Keratinocyte (primary cell): ENCODE measurements at regions not wholly inside any gene's neighbourhood (a gene's known extent, or its start where the extent isn't known, plus 50 kb on each side); places are given as distances from the start of the nearest gene placed in this dataset.

ENCODE experiments used
- EZH2 ChIP-seq: IDR thresholded peaks from one replicate; pipeline ENCODE4 v1.6.1; 2012; ENCODE audit warnings: inconsistent platforms, mild to moderate bottlenecking, low read length, moderate library complexity
- TF ChIP-seq, protein P1 (sequence below), 3 experiments: IDR thresholded peaks in 1 of 3; conservative IDR thresholded peaks in 1 of 3; optimal IDR thresholded peaks in 1 of 3; 2 replicates in 2 of 3; 3 replicates in 1 of 3; pipeline versions ENCODE3 to v1.5.1; 2011; ENCODE audit warnings: low read length in 3 of 3, mild to moderate bottlenecking in 3 of 3, moderate library complexity in 2 of 3, control low read depth in 1 of 3, inconsistent platforms in 1 of 3; ENCODE audit not compliant: insufficient read depth in 2 of 3; ENCODE audit errors: extremely low read depth in 1 of 3

DNA sequence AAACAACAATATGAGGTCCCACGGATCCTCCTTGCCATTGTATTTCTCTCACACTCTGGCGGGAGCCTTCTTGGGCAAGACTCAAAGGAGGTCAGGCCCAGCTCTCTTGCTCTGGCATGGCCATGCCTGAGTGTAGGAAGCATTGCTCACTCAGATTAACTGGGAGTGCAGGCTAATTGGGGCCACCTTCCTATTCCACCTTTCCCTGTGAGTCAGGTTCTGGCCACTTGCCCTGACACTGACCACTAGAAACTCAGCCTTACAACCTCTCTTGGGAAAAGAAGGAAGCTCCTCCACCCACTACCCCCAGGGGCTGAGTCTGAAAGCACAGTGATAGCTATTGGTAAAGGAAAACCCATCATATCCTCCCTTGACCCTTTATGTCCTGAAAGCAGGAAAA, 121.8 kb upstream of the NTM start:
- TF ChIP-seq EZH2: no peak
- TF ChIP-seq, protein P1, sequence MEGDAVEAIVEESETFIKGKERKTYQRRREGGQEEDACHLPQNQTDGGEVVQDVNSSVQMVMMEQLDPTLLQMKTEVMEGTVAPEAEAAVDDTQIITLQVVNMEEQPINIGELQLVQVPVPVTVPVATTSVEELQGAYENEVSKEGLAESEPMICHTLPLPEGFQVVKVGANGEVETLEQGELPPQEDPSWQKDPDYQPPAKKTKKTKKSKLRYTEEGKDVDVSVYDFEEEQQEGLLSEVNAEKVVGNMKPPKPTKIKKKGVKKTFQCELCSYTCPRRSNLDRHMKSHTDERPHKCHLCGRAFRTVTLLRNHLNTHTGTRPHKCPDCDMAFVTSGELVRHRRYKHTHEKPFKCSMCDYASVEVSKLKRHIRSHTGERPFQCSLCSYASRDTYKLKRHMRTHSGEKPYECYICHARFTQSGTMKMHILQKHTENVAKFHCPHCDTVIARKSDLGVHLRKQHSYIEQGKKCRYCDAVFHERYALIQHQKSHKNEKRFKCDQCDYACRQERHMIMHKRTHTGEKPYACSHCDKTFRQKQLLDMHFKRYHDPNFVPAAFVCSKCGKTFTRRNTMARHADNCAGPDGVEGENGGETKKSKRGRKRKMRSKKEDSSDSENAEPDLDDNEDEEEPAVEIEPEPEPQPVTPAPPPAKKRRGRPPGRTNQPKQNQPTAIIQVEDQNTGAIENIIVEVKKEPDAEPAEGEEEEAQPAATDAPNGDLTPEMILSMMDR (optimal IDR thresholded peaks at IDR 0.05 in 1 of 3, IDR thresholded peaks at IDR 0.05 in 1 of 3, conservative IDR thresholded peaks at IDR 0.05 in 1 of 3; ENCODE audit: extremely low read depth in 1 of 3, insufficient read depth in 2 of 3, low read length in 3 of 3): no peak
